A673 (cell line): ENCODE measurements at regions not wholly inside any gene's neighbourhood (a gene's known extent, or its start where the extent isn't known, plus 50 kb on each side); places are given as distances from the start of the nearest gene placed in this dataset.

Experiments
- CTCF ChIP-seq: fragments of 300-800, 200-600 bp; sonication (generic); conservative IDR thresholded peaks from 2 replicates; pipeline ENCODE4 v1.5.1; 2017; ENCODE audit warnings: low read depth, mild to moderate bottlenecking, antibody characterized with exemption, low read length, moderate library complexity, mixed read lengths
- EZH2 ChIP-seq: fragments of 200-600 bp; sonication (generic); IDR thresholded peaks from 2 replicates; pipeline ENCODE4 v1.6.1; 2017; ENCODE audit warnings: borderline replicate concordance, low read depth, mild to moderate bottlenecking, mixed read lengths, antibody characterized with exemption, low read length; ENCODE audit not compliant: poor library complexity, severe bottlenecking

- TF ChIP-seq CTCF (no peak), EZH2 (no peak)
Observed at GRCh38 chr17:77593081-77593480, 365.4 kb upstream of the TNRC6C start.
